IPS-20b (cell line): ENCODE measurements at regions not wholly inside any gene's neighbourhood (a gene's known extent, or its start where the extent isn't known, plus 50 kb on each side); places are given as distances from the start of the nearest gene placed in this dataset.

Source experiments
- H3K27ac ChIP-seq: one replicate; pipeline ENCODE4 v1.5.1; 2013; ENCODE audit warnings: low read length
- H3K27me3 ChIP-seq: 2 replicates; pipeline ENCODE4 v1.6.1; 2013; ENCODE audit warnings: mild to moderate bottlenecking, low read length, inconsistent platforms; ENCODE audit not compliant: insufficient read depth
- H3K36me3 ChIP-seq: 2 replicates; pipeline ENCODE4 v1.6.1; 2013; ENCODE audit warnings: low read depth, mild to moderate bottlenecking, inconsistent platforms, low read length, moderate library complexity; ENCODE audit not compliant: insufficient read depth
- H3K4me1 ChIP-seq: 2 replicates; pipeline ENCODE4 v1.6.1; 2013; ENCODE audit warnings: mild to moderate bottlenecking, control low read depth, inconsistent platforms, low read length, moderate library complexity; ENCODE audit not compliant: insufficient read depth
- H3K4me3 ChIP-seq: 2 replicates; pipeline ENCODE4 v1.5.1; 2013; ENCODE audit warnings: mild to moderate bottlenecking, low read length, inconsistent platforms
- H3K9ac ChIP-seq: 2 replicates; pipeline ENCODE4 v1.6.1; 2013; ENCODE audit warnings: low read depth, mild to moderate bottlenecking, inconsistent platforms, low read length, moderate library complexity
- H3K9me3 ChIP-seq: 2 replicates; pipeline ENCODE4 v1.6.1; 2013; ENCODE audit warnings: mild to moderate bottlenecking, low read depth, low read length, inconsistent platforms; ENCODE audit not compliant: insufficient read depth

GRCh38 chr16:35651841-35652240 is 2192.4 kb downstream of the TP53TG3F start:
- no peaks in the 10 kb centered on the region for H3K36me3 ChIP-seq
- H3K9me3 ChIP-seq: peaks cover 90% of the 10 kb centered on the region
- no peak overlapping the region for H3K4me3 ChIP-seq
- H3K9ac ChIP-seq: no peak overlapping the region
- H3K27me3 ChIP-seq: no peaks in the 10 kb centered on the region
- no peaks in the 10 kb centered on the region for H3K4me1 ChIP-seq
- H3K27ac ChIP-seq: no peak overlapping the region

GRCh38 chr16:35664091-35664693 is 2204.8 kb downstream of the TP53TG3F start:
- Histone ChIP-seq H3K27ac (no peak overlapping the region), H3K27me3 (no peaks in the 10 kb centered on the region), H3K36me3 (no peaks in the 10 kb centered on the region), H3K4me3 (no peak overlapping the region), H3K9ac (no peak overlapping the region), H3K9me3 (peaks cover 89% of the 10 kb centered on the region), H3K4me1 (no peaks in the 10 kb centered on the region)

- no peak overlapping the region for H3K27ac ChIP-seq
- no peaks in the 10 kb centered on the region for H3K36me3 ChIP-seq
- peaks cover 96% of the 10 kb centered on the region for H3K9me3 ChIP-seq
- no peak overlapping the region for H3K9ac ChIP-seq
- no peaks in the 10 kb centered on the region for H3K4me1 ChIP-seq
- H3K27me3 ChIP-seq: no peaks in the 10 kb centered on the region
- H3K4me3 ChIP-seq: no peak overlapping the region
Measured at GRCh38 chr16:35685085-35685484, 2225.7 kb downstream of the TP53TG3F start.

DNA sequence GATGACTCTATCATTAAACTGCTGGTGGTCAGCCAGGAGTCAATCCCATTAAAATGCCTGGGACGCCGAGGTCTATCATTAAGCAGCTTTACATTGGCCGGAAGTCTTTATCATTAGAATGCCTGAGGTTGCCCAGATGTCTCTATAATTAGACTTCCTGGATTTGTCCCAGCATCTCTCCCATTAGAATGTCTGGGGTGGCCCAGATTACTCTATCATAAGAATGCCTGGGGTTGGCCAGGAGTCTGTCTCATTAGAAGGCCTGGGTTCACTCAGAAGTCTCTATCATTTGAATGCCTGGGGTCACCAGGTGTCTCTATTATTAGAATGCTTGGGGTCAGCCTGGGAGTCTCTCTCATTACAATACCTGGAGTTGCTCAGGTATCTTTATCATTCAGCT is 2227.2 kb downstream of the TP53TG3F start:
- H3K9ac ChIP-seq: no peak overlapping the region
- H3K27ac ChIP-seq: no peak overlapping the region
- no peaks in the 10 kb centered on the region for H3K27me3 ChIP-seq
- no peaks in the 10 kb centered on the region for H3K4me1 ChIP-seq
- H3K9me3 ChIP-seq: peaks cover 96% of the 10 kb centered on the region
- H3K4me3 ChIP-seq: no peak overlapping the region
- no peaks in the 10 kb centered on the region for H3K36me3 ChIP-seq

DNA sequence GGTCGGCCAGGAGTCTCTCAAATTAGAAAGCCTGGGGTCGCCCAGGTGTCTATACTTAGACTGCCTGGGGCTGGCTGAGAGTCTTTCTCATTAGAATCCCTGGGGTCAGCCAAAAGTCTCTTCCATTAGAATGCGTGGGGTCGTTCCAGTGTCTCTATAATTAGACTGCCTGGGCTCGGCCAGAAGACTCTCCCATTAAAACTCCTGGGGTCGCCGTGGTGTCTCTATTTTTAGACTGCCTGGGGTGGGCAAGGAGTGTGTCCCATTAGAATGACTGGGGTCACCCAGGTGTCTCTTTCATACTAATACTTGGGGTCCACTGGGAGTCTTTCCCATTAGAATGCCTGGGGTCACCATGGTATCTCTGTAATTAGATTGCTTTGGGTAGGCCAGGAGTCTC is 2227.7 kb downstream of the TP53TG3F start:
- H3K9me3 ChIP-seq: peaks cover 96% of the 10 kb centered on the region
- H3K4me3 ChIP-seq: no peak overlapping the region
- H3K9ac ChIP-seq: no peak overlapping the region
- H3K27me3 ChIP-seq: no peaks in the 10 kb centered on the region
- H3K4me1 ChIP-seq: no peaks in the 10 kb centered on the region
- H3K36me3 ChIP-seq: no peaks in the 10 kb centered on the region
- H3K27ac ChIP-seq: no peak overlapping the region

GRCh38 chr16:35687781-35688180 is 2228.4 kb downstream of the TP53TG3F start:
- Histone ChIP-seq H3K4me1 (no peaks in the 10 kb centered on the region), H3K36me3 (no peaks in the 10 kb centered on the region), H3K27ac (no peak overlapping the region), H3K9me3 (peaks cover 100% of the 10 kb centered on the region), H3K4me3 (no peak overlapping the region), H3K9ac (no peak overlapping the region), H3K27me3 (no peaks in the 10 kb centered on the region)

- H3K4me1 ChIP-seq: no peaks in the 10 kb centered on the region
- no peaks in the 10 kb centered on the region for H3K27me3 ChIP-seq
- no peak overlapping the region for H3K27ac ChIP-seq
- H3K9ac ChIP-seq: no peak overlapping the region
- H3K9me3 ChIP-seq: peaks cover 100% of the 10 kb centered on the region
- H3K36me3 ChIP-seq: no peaks in the 10 kb centered on the region
- no peak overlapping the region for H3K4me3 ChIP-seq
Measured at GRCh38 chr16:35689764-35690163, 2230.4 kb downstream of the TP53TG3F start.

DNA sequence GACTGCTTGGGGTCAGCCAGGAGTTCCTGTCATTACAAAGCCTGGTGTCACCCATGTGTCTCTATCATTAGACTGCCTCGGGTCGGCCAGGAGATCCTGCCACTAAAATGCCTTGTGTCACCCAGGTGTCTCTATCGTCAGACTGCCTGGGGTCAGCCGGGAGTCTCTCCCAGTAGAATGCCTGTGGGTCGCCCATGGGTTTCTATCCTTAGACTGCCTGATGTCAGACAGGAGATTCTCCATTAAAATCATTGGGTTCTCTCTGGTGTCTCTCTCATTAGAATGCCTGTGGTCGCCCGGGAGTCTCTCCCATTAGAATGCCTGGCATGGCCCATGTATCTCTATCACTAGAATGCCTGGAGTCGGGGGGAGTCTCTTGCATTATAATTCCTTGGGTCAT is 2231.0 kb downstream of the TP53TG3F start:
- no peak overlapping the region for H3K9ac ChIP-seq
- no peaks in the 10 kb centered on the region for H3K27me3 ChIP-seq
- H3K27ac ChIP-seq: no peak overlapping the region
- H3K9me3 ChIP-seq: peaks cover 100% of the 10 kb centered on the region
- H3K36me3 ChIP-seq: no peaks in the 10 kb centered on the region
- H3K4me1 ChIP-seq: no peaks in the 10 kb centered on the region
- no peak overlapping the region for H3K4me3 ChIP-seq

DNA sequence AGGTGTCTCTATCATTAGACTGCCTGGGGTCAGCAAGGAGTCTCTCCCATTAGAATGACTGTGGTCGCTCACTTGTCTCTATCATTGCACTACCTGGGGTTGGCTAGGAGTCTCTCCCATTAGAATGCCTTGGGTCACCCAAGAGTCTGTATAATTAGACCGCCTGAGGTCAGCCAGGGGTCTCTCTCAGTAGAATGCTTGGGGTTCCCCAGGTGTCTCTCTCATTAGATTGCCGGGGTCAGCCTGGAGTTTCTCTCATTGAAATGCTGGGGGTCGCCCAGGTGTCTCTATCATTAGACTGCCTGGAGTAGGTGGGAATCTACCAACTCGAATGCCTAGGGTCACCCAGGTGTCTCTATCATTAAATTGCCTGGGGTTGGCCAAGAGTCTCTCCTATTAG is 2231.6 kb downstream of the TP53TG3F start:
- H3K4me3 ChIP-seq: no peak overlapping the region
- H3K9ac ChIP-seq: no peak overlapping the region
- H3K27me3 ChIP-seq: no peaks in the 10 kb centered on the region
- H3K36me3 ChIP-seq: no peaks in the 10 kb centered on the region
- no peak overlapping the region for H3K27ac ChIP-seq
- H3K9me3 ChIP-seq: peaks cover 100% of the 10 kb centered on the region
- H3K4me1 ChIP-seq: no peaks in the 10 kb centered on the region

DNA sequence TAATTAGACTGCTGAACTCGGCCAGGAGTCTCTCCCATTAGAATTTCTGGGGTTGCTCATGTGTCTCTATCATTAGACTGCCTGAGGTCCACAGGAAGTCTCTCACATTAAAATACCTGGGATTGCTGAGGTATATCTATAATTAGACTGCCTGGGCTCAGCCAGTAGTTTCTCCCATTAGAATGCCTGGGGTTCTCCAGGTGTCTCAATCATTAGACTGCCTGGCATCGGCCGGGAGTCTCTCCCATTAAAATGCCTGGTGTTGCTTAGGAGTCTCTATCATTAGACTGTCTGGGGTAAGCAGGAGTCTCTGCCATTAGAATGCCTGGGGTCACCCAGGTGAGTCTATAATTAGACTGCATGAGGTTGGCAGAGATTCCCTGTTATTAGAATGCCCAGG is 2233.4 kb downstream of the TP53TG3F start:
- Histone ChIP-seq H3K4me1 (no peaks in the 10 kb centered on the region), H3K4me3 (no peak overlapping the region), H3K27me3 (no peaks in the 10 kb centered on the region), H3K36me3 (no peaks in the 10 kb centered on the region), H3K9me3 (peaks cover 99% of the 10 kb centered on the region), H3K9ac (no peak overlapping the region), H3K27ac (no peak overlapping the region)

GRCh38 chr16:35706901-35707300 is 2247.5 kb downstream of the TP53TG3F start:
- no peaks in the 10 kb centered on the region for H3K4me1 ChIP-seq
- peaks cover 100% of the 10 kb centered on the region for H3K9me3 ChIP-seq

GRCh38 chr16:35711435-35711834 is 2252.0 kb downstream of the TP53TG3F start:
- H3K36me3 ChIP-seq: no peaks in the 10 kb centered on the region
- no peak overlapping the region for H3K27ac ChIP-seq
- peaks cover 89% of the 10 kb centered on the region for H3K9me3 ChIP-seq
- H3K9ac ChIP-seq: no peak overlapping the region
- no peak overlapping the region for H3K4me3 ChIP-seq
- H3K4me1 ChIP-seq: no peaks in the 10 kb centered on the region
- H3K27me3 ChIP-seq: no peaks in the 10 kb centered on the region

More at GRCh38 chr16:35706901-35707300, 2247.5 kb downstream of the TP53TG3F start:
- no peak overlapping the region for H3K27ac ChIP-seq
- H3K36me3 ChIP-seq: no peaks in the 10 kb centered on the region
- H3K9ac ChIP-seq: no peak overlapping the region
- H3K4me3 ChIP-seq: no peak overlapping the region
- no peaks in the 10 kb centered on the region for H3K27me3 ChIP-seq
